HG03354 (cell line): ENCODE measurements at regions not wholly inside any gene's neighbourhood (a gene's known extent, or its start where the extent isn't known, plus 50 kb on each side); places are given as distances from the start of the nearest gene placed in this dataset.

Source experiments
- ATAC-seq: cut with Tn5 transposase; IDR thresholded peaks from one replicate; pipeline ENCODE4 v1.9.1; 2021; ENCODE audit warnings: mild to moderate bottlenecking; ENCODE audit not compliant: unreplicated experiment, poor library complexity, severe bottlenecking

GRCh38 chr1:164953815-164954214 is 394.8 kb downstream of the PBX1 start:
- ATAC-seq, result no peak

GRCh38 chr1:164953098-164953497 is 394.1 kb downstream of the PBX1 start:
- ATAC-seq, result no peak

GRCh38 chr1:164951508-164951907 is 392.5 kb downstream of the PBX1 start:
- no peak for ATAC-seq

- ATAC-seq, result no peak
Measured at GRCh38 chr1:164950541-164950986, 391.6 kb downstream of the PBX1 start.

GRCh38 chr1:164949771-164950471 is 390.9 kb downstream of the PBX1 start:
- no peak for ATAC-seq

- no peak for ATAC-seq
Measured at GRCh38 chr1:164948101-164948500, 389.1 kb downstream of the PBX1 start.

- ATAC-seq, result no peak
Measured at GRCh38 chr1:164937291-164937690, 378.3 kb downstream of the PBX1 start.

GRCh38 chr1:164932580-164932979 is 373.6 kb downstream of the PBX1 start:
- no peak for ATAC-seq

GRCh38 chr1:164930833-164931232 is 371.8 kb downstream of the PBX1 start:
- no peak for ATAC-seq

- ATAC-seq, result no peak
Measured at GRCh38 chr1:164930241-164930640, 371.3 kb downstream of the PBX1 start.

GRCh38 chr1:164928232-164928812 is 369.3 kb downstream of the PBX1 start:
- ATAC-seq, result no peak

GRCh38 chr1:164926107-164926506 is 367.1 kb downstream of the PBX1 start:
- no peak for ATAC-seq

GRCh38 chr1:164922585-164922984 is 363.6 kb downstream of the PBX1 start:
- no peak for ATAC-seq

- ATAC-seq, result no peak
Measured at GRCh38 chr1:164921493-164921892, 362.5 kb downstream of the PBX1 start.

- no peak for ATAC-seq
Measured at GRCh38 chr1:164918140-164918539, 359.2 kb downstream of the PBX1 start.

- ATAC-seq, result no peak
Measured at GRCh38 chr1:164914208-164914607, 355.2 kb downstream of the PBX1 start.

- ATAC-seq, result no peak
Measured at GRCh38 chr1:164912290-164912689, 353.3 kb downstream of the PBX1 start.

GRCh38 chr1:164910671-164911070 is 351.7 kb downstream of the PBX1 start:
- ATAC-seq, result no peak

- ATAC-seq, result no peak
Measured at GRCh38 chr1:164907666-164908065, 348.7 kb downstream of the PBX1 start.

- no peak for ATAC-seq
Measured at GRCh38 chr1:164905869-164906268, 346.9 kb downstream of the PBX1 start.

- ATAC-seq, result no peak
Measured at GRCh38 chr1:164902491-164902890, 343.5 kb downstream of the PBX1 start.
